ENCODE measurements at regions not wholly inside any gene's neighbourhood (a gene's known extent, or its start where the extent isn't known, plus 50 kb on each side); places are given as distances from the start of the nearest gene placed in this dataset.
"Not testable (repeated sequence)": the region's sequence is repeated elsewhere in the genome, so short reads cannot be mapped to it uniquely, and the experiment has no call there.

DNA sequence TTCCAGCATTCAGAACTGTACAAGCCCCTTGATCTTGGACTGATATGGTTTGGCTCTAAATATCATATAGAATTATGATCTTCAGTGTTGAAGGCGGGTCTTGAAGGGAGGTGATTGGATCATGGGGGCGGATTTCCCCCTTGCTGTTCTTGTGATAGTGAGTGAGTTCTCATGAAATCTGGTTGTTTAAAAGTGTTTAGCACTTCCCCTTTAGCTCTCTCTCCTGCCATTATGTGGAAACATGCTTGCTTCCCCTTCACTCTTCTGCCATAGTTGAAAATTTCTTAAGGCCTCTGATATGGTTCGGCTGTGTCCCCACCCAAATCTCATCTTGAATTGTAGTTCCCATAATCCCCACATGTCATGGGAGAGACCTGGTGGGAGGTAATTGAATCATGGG, 305.3 kb upstream of the CYRIA start:
- not testable (repeated sequence) for DNase-seq (ENCODE audit: low spot score)

DNA sequence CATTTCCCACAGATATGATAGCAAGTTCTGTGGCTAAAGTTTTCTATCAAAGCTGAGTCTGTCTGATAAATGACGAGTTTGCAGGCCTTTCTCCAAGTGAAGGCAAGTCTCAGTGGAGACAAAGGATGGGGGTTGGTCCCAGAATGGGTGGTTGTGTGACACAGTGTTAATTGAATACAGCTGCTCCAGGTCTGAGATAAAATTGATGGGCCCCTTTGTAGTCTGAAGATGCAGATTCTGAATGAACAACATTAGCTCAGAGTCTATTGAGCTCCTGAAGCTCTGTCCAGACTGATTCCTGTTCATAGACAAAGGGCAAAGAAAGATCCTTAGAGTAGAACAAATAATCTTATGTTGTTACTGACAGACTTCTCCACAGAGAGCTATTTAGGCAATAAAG, 296.9 kb upstream of the CYRIA start:
- DNase-seq (ENCODE audit: low spot score) = no peak

DNA sequence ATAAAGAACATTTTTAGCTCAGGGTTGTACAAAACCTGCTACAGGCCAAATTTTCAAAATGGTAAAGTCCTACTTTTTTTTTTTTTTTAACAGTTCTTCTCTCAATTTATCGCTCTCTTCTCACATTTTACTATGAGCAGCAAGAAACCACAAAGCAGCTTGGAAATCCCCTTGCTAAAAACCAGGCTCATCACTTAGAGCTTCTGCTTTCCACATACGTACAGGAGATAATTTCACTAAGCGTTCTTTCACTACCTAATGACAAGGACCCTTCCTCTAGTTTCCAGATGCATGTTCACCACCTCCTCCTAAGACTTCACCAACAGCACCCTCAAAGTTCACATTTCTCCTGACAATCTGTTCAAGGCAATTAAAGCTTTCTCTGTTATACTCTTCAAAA, 294.9 kb upstream of the CYRIA start:
- no peak for DNase-seq (ENCODE audit: low spot score)

DNA sequence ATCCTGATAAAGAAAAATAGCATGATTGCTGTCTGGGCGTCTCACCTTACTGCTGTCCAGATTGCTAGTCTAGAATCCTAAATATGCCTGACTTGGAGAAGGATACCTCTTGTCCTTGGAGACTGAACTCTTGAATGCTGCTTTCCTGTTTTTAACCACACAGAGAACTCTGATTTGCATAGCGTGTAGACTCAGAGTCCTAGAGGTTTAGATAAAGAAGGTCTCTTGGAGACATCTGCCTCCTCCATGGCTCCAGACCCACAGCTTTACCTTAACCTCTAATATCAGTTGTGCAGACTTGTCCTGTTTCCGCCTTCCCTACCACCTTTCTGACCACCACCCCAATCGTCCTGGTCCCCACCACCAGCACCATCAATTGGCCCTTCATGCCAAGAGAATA, 292.6 kb upstream of the CYRIA start:
- DNase-seq (ENCODE audit: low spot score) = no peak

DNA sequence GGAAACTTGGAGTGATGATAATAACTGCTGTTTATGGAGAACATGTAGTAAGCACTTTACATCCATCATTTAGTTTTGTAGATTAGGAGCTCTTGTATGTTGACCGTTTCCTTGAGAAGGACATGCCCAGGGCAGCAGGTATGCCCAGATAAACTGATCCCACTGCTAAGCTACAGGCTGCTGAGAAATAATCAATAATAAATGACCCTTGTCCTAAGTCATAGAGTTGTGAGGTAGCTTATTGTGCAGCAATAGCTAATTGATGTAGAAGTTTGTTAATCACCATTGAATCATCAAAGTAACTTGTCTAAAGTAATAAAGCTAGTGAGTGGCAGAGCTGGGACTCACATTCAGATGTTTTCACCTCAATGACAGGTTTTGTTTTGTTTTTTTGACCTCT, 287.2 kb upstream of the CYRIA start:
- DNase-seq (ENCODE audit: low spot score) = no peak

DNA sequence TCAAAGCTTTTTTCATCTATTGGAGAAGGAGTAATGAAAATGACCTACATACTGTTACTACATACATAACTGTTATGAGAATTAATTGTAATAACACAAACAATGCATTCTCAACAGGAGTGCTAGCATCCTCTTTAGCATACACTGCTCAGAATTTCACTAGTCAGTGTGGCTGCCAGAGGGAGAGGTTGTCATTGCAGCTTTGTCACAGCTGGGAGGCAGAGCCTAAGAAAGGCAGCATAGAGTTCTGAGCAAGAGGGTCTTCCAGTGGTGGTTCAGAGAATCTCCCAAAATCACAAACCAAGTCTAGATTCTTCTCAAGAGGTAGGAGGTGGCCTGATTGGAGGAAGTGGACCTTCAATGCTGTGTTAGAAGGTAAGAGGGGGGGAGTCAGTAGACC, 286.7 kb upstream of the CYRIA start:
- no peak for DNase-seq (ENCODE audit: low spot score)

DNA sequence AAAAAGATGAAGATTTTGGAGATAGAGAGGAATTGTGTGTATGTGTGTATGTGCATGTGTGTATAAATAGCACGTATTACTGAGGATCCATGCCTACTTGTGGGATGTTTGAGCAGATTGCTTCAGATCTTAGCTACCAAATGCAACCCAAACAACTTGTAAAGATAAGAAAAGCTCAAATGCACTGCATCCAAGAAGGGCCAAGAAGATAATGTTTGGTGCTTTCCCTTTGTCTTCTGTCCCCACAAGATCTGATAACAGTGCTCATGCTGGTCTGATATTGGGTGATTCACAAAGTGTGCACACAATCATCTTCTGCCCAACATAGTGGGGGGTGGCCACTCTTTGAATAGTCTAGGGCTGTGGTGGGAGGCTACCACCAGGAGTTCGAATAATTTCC, 284.8 kb upstream of the CYRIA start:
- DNase-seq (ENCODE audit: low spot score) = no peak

DNA sequence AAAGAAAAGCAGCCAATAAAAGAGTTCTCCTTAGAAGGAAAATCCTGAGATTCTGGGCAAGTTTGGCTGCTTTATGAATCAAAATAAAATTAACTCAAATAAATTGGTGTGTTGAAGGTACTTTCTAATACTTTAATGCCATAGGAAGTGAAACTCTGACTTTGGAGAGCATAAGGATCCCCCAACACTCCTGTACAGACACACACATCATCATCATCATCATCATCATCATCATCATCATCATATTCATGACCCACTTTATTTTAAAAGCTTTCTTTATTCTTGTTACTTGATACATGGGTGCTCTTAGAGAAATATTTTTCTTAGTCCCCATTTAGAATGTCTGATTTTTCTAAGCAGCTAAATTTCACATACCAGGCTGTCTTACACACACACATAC, 283.1 kb upstream of the CYRIA start:
- DNase-seq (ENCODE audit: low spot score) = no peak

DNA sequence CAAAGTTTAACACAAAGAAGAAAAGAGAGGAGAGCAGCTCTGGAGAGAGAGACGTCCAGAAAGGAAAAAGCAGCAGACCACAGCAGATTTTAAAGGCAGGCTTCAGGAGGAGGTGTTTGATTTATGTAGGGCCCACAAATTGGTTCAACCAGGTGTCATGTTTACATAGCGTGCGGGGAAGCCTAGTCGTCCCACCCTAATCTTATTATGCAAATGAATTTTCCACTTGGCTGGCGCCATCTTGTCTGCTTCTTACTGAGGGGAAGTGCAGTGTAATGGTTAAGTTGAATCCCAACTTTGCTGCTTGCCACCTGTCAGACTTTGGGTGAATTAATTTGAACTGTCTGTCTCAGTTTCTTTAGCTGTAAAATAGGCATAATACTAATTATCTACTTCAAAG, 282.4 kb upstream of the CYRIA start:
- DNase-seq (ENCODE audit: low spot score) = no peak

DNA sequence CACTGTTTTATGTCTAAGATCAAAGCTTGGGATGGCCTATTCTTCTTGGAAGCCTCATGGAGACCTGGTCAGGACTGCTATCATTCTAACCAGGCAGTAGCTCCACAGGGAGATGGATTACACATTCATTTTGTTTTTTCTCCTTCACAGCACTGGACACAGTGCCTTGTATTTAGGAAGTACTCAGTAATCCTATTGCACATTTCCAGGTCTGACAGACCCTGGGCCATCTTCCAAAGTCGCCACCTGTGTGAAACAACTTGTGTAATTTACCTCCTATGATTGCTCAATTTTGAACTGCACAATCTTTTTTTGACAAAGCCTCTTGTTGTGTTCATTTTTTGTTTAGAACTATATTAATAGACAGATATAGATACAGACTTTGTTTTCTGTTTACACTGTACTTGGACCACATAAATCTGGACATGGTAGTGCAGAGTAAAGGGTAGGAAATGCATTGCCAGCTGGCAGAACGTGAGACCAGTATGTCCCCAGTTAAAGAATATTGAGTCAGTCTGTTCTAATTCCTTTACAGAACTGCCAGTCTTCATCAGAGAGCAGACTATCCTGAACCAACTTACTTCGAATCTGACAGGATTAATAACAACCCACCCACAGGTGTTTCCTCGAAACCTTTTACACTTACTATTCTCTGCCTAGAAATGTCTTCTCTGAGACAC, 277.8 kb upstream of the CYRIA start:
- no peak for DNase-seq (ENCODE audit: low spot score)

DNA sequence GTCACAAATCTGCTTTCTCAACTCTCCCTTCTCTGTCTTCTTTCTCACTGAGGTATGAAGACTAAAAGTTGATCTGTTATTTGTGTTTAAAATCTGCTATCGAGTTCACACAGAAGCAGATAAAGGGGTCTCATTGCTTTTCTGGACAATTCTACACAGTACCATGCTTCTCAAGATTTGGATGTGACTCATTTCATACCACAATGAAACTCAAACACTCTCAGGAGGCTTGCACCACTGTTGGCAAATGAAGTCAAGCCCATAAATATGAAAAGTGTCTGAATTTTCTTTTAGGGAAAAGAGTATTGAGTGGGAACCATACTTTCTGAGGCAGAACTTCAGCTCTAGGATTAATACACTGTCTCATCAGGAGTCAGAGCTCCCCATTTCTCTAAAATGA, 274.6 kb upstream of the CYRIA start:
- no peak for DNase-seq (ENCODE audit: low spot score)

DNA sequence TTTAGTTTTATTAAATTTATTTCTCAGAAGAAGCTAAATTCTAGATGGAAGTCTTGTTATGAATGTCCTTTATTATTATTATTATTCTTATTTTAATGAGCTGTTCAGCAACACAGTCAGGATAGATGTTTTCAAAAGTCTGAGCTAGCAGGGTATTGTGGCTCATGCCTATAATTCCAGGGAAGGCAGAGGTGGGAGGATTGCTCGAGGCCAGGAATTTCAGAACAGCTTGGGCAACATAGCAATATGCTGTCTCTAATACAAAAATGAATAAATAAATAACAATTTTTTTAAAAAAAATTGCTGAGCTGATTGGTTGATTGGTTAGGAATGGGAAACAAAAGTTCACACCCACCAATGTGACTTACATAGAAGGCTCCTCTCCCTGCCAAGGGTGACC, 274.1 kb upstream of the CYRIA start:
- no peak for DNase-seq (ENCODE audit: low spot score)

DNA sequence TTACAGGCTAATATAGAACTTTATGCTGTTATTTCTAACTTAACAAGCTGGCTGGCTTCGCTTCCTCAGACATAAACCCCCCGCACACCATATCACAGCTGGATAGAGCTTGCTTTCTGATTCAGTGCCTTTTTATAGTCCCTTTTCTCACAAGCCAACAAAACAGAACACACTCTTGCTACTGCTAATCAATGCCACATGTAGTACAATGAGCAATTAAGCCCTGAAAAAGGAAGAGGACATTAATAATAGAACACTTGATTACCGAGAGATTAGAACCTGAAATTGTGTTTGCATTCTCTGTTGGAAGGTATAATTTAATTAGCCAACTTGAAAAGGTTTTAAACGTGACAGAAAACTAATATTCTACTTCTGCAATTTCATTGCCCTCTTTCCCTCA, 267.7 kb upstream of the CYRIA start:
- no peak for DNase-seq (ENCODE audit: low spot score)

DNA sequence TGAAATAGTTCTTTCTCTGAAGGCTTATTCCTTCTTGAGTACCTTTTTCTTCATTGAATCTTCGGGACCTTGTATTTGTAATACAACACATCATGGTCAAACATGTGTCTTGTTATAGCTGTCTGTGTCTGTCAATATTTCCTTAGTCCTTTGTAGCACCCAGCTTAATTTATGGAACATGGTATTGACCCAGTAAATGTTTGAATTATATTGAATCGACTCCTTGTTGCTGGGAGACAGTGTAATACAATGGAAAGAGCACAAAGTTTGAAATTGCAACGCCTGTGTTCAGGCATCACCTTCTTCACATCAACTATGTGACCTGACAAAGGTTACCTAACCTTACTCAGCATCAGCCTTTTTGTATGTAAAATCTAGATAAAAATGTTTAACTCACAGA, 267.2 kb upstream of the CYRIA start:
- DNase-seq (ENCODE audit: low spot score) = no peak

DNA sequence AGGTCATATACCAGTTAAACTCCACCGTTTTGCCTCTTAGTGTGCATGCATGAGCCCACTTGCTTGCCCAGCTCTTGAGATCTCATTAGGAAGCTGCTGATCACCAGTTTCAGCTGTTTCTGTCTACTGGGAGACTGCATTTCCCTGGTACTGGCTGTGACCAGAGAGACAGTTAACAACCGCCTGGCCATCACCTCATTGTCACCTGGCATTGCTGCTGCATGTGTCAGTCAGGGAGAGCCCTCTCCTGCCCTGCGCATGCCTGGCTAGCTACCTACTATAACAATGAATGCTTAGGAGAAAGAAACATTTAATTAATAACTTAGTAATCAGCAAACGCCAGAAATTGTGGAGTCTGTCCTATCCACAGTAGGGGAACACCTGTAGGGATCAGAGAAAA, 265.8 kb upstream of the CYRIA start:
- no peak for DNase-seq (ENCODE audit: low spot score)

DNA sequence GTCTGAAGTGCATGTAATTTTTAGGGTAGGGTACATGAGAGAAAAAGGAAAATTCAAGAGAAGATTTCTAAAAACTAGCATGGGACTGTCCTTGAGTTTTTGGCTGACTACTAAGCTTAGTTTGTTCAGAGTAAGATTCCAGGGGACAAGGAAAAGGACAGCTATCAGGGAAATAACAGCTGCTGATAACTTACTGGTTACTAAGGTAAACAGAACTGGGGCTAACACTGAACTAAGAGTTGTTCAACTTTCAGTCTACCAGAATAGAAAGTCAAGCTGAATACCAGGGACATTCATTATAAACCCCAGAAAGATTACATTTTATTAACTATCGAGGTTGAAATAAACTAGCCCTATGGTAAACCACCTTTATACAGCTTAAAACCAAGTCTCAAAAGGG, 261.8 kb upstream of the CYRIA start:
- DNase-seq (ENCODE audit: low spot score) = no peak

DNA sequence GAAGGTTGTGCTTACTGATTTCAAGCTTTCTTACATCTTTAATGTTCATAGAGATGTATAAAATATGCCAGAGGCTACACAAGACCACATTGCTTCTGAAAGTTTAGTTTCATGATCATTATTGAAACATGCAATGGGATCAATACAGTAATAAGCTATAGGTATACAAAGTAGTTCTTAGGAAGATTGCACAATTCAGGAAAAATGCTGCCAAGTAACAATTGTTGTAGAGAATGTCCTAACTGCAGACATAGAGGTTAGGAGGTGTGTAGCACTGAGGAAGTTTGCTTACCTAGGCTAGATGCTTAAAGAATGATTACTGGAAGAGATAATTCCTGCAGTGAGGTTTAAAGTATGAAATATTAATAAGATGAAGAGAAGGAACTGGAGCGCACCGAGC, 259.5 kb upstream of the CYRIA start:
- DNase-seq (ENCODE audit: low spot score) = no peak

DNA sequence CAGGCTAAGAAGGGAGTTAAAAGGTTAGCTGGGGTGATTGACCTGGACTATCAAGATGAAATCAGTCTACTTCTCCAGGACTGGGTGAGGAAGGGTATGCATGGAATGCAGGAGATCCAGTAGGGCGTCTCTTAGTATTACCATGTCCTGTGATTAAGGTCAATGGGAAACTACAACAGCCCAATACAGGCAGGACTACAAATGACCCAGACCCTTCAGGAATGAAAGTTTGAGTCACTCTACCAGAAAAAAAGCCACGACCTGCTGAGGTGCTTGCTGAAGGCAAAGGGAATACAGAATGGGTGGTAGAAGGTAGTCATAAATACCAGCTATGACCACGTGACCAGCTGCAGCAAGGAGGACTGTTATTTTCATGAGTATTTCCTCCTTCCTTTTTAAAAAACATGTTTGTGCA, 249.7 kb upstream of the CYRIA start:
- not testable (repeated sequence) for DNase-seq (ENCODE audit: low spot score)

DNA sequence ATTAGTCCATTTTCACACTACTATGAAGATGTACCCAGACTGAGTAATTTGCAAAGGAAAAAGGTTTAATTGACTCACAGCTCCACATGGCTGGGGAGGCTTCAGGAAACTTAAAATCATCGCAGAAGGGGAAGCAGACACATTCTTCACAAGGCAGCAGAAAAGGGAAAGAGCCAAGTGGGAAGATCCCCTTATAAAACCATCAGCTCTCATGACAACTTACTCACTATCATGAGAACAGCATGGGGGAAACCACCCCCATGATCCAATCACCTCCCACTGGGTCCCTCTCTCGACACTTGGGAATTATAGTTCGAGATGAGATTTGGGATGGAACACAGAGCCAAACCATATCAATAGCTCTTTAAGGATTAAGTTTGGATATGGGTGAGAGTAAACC, 246.1 kb upstream of the CYRIA start:
- no peak for DNase-seq (ENCODE audit: low spot score)

DNA sequence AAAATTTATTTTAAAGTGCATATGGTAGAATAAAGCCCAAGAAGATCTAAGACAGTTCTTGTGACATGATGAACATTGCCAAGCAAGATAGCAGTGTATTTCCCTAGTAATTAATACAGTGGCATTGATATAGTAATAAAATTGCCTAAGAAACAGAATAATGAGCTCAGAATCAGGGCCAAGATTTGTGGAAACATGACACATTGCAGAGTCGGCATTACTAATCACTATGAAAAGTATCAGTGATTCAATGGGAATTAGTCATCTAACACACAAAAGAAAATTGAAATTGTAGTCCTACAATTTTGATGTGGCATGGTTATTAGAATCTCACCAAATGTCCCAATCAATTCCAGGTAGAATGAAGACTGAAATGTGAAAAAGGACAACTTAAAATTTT, 243.0 kb upstream of the CYRIA start:
- no peak for DNase-seq (ENCODE audit: low spot score)

DNA sequence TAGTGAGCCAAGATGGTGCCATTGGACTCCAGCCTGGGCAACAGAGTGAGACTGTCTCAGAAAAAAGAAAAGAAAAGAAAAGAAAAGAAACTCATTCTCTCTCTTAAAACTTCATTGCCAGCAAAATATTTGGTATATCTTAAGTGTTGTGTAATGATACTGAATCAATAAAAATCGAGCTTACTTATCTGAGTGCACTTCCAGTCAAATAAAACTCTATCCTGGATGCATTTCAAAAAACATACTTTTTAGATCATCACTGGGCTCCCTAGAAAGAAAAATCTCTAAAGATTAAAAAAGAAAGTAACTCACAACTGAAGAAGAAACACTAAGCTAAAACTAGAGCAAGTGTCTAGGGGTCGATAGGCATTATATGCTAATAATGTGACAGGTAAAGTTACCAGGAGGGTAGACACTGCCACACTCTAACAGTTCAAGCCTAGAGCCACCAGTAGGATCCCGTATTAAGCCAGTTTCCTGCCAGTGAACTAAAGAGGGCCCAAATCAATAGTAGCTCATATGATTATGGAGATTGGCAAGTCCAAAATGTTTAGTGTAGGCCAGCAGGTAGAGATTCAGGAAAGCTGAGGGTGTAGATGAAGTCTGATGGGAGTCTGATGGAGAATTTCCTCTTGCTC, 242.1 kb upstream of the CYRIA start:
- no peak for DNase-seq (ENCODE audit: low spot score)

DNA sequence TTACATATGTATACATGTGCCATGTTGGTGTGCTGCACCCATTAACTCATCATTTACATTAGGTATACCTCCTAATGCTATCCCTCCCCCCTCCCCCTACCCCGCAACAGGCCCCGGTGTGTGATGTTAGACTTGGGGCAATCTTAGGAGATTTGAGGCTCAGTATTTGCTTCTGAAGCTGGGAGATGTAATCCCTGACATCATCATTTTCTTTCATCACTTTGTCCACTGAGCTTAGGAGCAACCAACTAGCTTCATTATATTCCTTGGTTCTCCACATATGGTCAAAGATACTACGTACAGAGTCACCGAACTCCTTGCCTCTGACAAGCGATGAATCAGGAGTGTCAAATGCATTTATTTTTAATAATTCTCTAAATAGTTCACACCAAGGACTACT, 239.7 kb upstream of the CYRIA start:
- not testable (repeated sequence) for DNase-seq (ENCODE audit: low spot score)

DNA sequence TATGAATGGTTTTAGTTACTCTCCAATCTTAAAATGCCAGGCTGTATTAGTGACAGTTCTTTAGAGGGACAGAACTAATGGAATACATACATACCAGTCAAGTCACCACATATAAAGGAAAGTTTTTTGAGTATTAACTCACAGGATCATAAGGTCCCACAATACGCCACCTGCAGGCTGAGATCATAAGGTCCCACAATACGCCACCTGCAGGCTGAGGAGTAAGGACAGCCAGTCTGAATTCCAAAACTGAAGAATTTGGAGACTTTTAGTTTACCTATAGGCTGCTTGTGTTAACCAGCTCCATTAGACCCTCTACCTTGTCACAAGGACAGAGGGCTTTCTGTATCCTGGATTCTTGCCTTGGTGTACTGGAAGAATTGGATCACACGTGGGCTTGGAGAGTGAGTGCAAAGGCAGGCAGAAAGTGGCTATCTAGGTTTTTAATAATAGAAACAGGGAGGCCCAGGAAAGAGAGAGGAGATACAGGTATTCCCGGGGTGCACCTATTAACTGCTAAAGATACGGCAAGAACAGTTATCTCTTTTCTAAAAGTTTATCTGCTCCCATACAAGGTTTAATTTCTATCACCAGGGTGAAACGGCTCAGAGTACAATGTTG, 234.9 kb upstream of the CYRIA start:
- DNase-seq (ENCODE audit: low spot score) = no peak

DNA sequence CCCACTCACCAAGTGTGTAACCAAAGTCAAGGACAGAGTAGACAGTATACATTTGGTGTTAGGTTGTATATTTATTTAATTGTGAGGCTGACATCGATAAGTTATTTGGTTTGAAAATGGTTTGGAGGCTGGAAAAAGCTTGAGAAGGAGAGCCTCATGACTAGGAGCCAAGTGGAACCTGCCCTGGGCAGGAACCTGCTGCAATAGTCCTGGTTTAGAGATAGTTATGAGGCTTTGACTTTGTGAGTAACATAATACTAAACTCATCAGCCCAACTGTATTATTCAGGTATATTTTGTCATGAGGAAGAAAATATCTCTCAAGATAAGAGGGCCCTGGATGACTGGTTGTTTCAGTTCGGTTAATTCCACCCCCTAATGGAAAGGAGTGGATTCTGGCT, 234.3 kb upstream of the CYRIA start:
- DNase-seq (ENCODE audit: low spot score) = no peak

Measured in iPS-NIHi11 (cell line).